DND-41 (cell line): ENCODE measurements at regions not wholly inside any gene's neighbourhood (a gene's known extent, or its start where the extent isn't known, plus 50 kb on each side); places are given as distances from the start of the nearest gene placed in this dataset.

ENCODE experiments used
- ATAC-seq: fragments of 200-7000 bp; cut with Tn5 transposase; 3 replicates; pipeline ENCODE4 v1.9.1; 2021; ENCODE audit warnings: low read depth; ENCODE audit not compliant: insufficient read depth
- DNase-seq: peaks from one replicate; pipeline ENCODE4 v3.0.0-alpha.2; 2020
- H2AFZ ChIP-seq: 2 replicates; pipeline ENCODE4 v1.6.0; 2012; ENCODE audit warnings: low read depth, low read length
- H3K27ac ChIP-seq: 2 replicates; pipeline ENCODE4 v1.5.1; 2012; ENCODE audit warnings: low read length, inconsistent platforms
- H3K27me3 ChIP-seq: fragments of 200-600 bp; sonication (generic); 2 replicates; pipeline ENCODE4 v1.6.0; 2012; ENCODE audit warnings: low read length, mild to moderate bottlenecking, inconsistent platforms; ENCODE audit not compliant: insufficient read depth, poor library complexity
- H3K36me3 ChIP-seq: 2 replicates; pipeline ENCODE4 v1.5.1; 2012; ENCODE audit warnings: low read length, inconsistent platforms; ENCODE audit not compliant: insufficient read depth
- H3K4me1 ChIP-seq: 2 replicates; pipeline ENCODE4 v1.5.1; 2012; ENCODE audit warnings: mild to moderate bottlenecking, low read length; ENCODE audit not compliant: insufficient read depth
- H3K4me2 ChIP-seq: 2 replicates; pipeline ENCODE4 v1.6.0; 2012; ENCODE audit warnings: mild to moderate bottlenecking, moderate library complexity, low read length, inconsistent platforms; ENCODE audit not compliant: insufficient read depth
- H3K4me3 ChIP-seq, 2 experiments: fragments of 200-600 bp in 1 of 2; shearing (Covaris generic) in 1 of 2; 2 replicates each; pipeline ENCODE4 v1.5.1; 2012 to 2016; ENCODE audit warnings: inconsistent platforms in 2 of 2, low read length in 2 of 2, mild to moderate bottlenecking in 2 of 2, low read depth in 1 of 2, moderate library complexity in 1 of 2
- H3K79me2 ChIP-seq: 2 replicates; pipeline ENCODE4 v1.6.0; 2012; ENCODE audit warnings: low read length, inconsistent platforms; ENCODE audit not compliant: insufficient read depth
- H3K9ac ChIP-seq: 2 replicates; pipeline ENCODE4 v1.6.0; 2012; ENCODE audit warnings: low read depth, mild to moderate bottlenecking, inconsistent platforms, low read length, moderate library complexity
- H3K9me3 ChIP-seq: 2 replicates; pipeline ENCODE4 v1.5.1; 2012; ENCODE audit warnings: low read length, moderate library complexity, mild to moderate bottlenecking, inconsistent platforms; ENCODE audit not compliant: insufficient read depth, severe bottlenecking
- H4K20me1 ChIP-seq: 2 replicates; pipeline ENCODE4 v1.6.0; 2012; ENCODE audit warnings: low read length; ENCODE audit not compliant: insufficient read depth
- EZH2 ChIP-seq: IDR thresholded peaks from 3 replicates; pipeline ENCODE4 v1.6.1; 2012; ENCODE audit warnings: borderline replicate concordance, low read depth, mild to moderate bottlenecking, moderate library complexity, low read length, inconsistent platforms; ENCODE audit not compliant: severe bottlenecking
- TF ChIP-seq, protein P1 (sequence below): IDR thresholded peaks from 2 replicates; pipeline ENCODE4 v1.5.1; 2012; ENCODE audit warnings: borderline replicate concordance, low read length, moderate library complexity, mild to moderate bottlenecking; ENCODE audit not compliant: poor library complexity, severe bottlenecking; ENCODE audit errors: extremely low read depth

DNA sequence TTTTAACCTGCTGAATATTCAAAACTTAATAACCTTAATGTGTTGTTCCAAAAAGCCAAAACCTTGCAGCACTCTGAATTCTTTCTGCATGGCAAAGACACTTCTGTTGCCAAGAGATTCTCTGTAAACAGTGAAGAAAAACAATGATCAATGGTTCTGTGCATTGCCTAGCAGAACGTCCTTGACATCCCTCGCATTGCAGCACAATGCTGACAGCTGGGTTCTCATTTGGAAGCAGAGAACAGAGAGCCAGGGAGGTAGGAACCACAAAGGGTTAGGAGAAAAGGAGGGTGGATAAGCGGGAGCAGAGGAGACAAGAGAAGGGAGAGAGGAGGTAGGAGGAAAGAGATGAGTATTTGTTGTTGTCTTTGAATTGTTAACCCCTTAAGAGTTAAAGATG, 501.1 kb downstream of the NAV3 start:
- H3K4me2 ChIP-seq, result no peak overlapping the region
- DNase-seq, result no peak

GRCh38 chr12:78338054-78338785, 507.5 kb downstream of the NAV3 start:
- H2AFZ ChIP-seq, result no peak overlapping the region
- ATAC-seq, result no peak
- TF ChIP-seq, protein P1, sequence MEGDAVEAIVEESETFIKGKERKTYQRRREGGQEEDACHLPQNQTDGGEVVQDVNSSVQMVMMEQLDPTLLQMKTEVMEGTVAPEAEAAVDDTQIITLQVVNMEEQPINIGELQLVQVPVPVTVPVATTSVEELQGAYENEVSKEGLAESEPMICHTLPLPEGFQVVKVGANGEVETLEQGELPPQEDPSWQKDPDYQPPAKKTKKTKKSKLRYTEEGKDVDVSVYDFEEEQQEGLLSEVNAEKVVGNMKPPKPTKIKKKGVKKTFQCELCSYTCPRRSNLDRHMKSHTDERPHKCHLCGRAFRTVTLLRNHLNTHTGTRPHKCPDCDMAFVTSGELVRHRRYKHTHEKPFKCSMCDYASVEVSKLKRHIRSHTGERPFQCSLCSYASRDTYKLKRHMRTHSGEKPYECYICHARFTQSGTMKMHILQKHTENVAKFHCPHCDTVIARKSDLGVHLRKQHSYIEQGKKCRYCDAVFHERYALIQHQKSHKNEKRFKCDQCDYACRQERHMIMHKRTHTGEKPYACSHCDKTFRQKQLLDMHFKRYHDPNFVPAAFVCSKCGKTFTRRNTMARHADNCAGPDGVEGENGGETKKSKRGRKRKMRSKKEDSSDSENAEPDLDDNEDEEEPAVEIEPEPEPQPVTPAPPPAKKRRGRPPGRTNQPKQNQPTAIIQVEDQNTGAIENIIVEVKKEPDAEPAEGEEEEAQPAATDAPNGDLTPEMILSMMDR, result no peak
- no peak for TF ChIP-seq EZH2
- H3K79me2 ChIP-seq, result no peaks in the 10 kb centered on the region
- no peaks in the 10 kb centered on the region for H3K9me3 ChIP-seq
- H4K20me1 ChIP-seq, result no peaks in the 10 kb centered on the region
- H3K4me2 ChIP-seq, result no peak overlapping the region
- H3K27me3 ChIP-seq, result no peaks in the 10 kb centered on the region
- no peak for DNase-seq
- H3K36me3 ChIP-seq, result no peaks in the 10 kb centered on the region
- H3K4me3 ChIP-seq, result no peak overlapping the region
- no peaks in the 10 kb centered on the region for H3K4me1 ChIP-seq
- H3K9ac ChIP-seq, result no peak overlapping the region
- no peak overlapping the region for H3K27ac ChIP-seq

More for the DNA sequence above, 501.1 kb downstream of the NAV3 start:
- no peaks in the 10 kb centered on the region for H3K27me3 ChIP-seq
- H4K20me1 ChIP-seq, result no peaks in the 10 kb centered on the region
- H3K9ac ChIP-seq, result no peak overlapping the region
- no peak for TF ChIP-seq EZH2
- TF ChIP-seq, protein P1, result no peak
- no peak overlapping the region for H2AFZ ChIP-seq
- no peaks in the 10 kb centered on the region for H3K9me3 ChIP-seq
- ATAC-seq, result no peak
- H3K4me3 ChIP-seq, result no peak overlapping the region
- H3K36me3 ChIP-seq, result no peaks in the 10 kb centered on the region
- H3K27ac ChIP-seq, result no peak overlapping the region
- no peaks in the 10 kb centered on the region for H3K4me1 ChIP-seq
- H3K79me2 ChIP-seq, result no peaks in the 10 kb centered on the region

GRCh38 chr12:78340406-78340805, 509.7 kb downstream of the NAV3 start:
- Histone ChIP-seq H3K79me2 (no peaks in the 10 kb centered on the region), H3K36me3 (no peaks in the 10 kb centered on the region), H3K4me2 (no peak overlapping the region), H3K4me3 (no peak overlapping the region), H3K27me3 (no peaks in the 10 kb centered on the region), H3K4me1 (no peaks in the 10 kb centered on the region), H2AFZ (no peak overlapping the region), H3K9me3 (no peaks in the 10 kb centered on the region), H3K27ac (no peak overlapping the region), H3K9ac (no peak overlapping the region), H4K20me1 (no peaks in the 10 kb centered on the region)
- DNase-seq (no peak), ATAC-seq (no peak)
- TF ChIP-seq, protein P1, result no peak
- TF ChIP-seq EZH2, result no peak

DNA sequence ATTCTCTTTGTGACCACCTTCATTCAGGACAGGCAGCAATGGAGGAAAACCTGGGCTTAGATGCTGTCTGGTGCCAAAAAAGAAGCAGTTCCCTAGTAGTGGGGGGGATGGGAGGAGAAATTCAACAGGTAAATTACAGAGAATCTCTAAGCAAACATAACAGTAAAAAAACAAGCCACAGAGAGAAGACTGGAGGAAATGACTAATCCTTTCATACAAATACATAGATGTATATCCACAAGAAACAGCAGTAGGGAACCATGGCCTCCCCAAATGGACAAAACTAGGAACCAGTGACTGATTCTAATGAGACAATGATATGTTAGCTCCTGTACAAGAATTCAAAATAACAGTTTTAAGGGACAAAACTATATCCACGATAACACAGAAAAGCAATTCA, 513.0 kb downstream of the NAV3 start:
- no peak overlapping the region for H3K9ac ChIP-seq
- H4K20me1 ChIP-seq, result no peaks in the 10 kb centered on the region
- H3K36me3 ChIP-seq, result no peaks in the 10 kb centered on the region
- H3K4me2 ChIP-seq, result no peak overlapping the region
- no peak for ATAC-seq
- no peak overlapping the region for H3K27ac ChIP-seq
- TF ChIP-seq, protein P1, result no peak
- TF ChIP-seq EZH2, result no peak
- H2AFZ ChIP-seq, result no peak overlapping the region
- no peak overlapping the region for H3K4me3 ChIP-seq
- H3K4me1 ChIP-seq, result no peaks in the 10 kb centered on the region
- DNase-seq, result no peak
- H3K79me2 ChIP-seq, result no peaks in the 10 kb centered on the region
- no peaks in the 10 kb centered on the region for H3K27me3 ChIP-seq
- H3K9me3 ChIP-seq, result no peaks in the 10 kb centered on the region
